Muscle of arm (tissue), 1 donor: ENCODE measurements at regions not wholly inside any gene's neighbourhood (a gene's known extent, or its start where the extent isn't known, plus 50 kb on each side); places are given as distances from the start of the nearest gene placed in this dataset.
"Not testable (repeated sequence)": the region's sequence is repeated elsewhere in the genome, so short reads cannot be mapped to it uniquely, and the experiment has no call there.

Experiments used
- DNase-seq: peaks from one replicate; pipeline ENCODE4 v3.0.0-alpha.2; 2013

DNA sequence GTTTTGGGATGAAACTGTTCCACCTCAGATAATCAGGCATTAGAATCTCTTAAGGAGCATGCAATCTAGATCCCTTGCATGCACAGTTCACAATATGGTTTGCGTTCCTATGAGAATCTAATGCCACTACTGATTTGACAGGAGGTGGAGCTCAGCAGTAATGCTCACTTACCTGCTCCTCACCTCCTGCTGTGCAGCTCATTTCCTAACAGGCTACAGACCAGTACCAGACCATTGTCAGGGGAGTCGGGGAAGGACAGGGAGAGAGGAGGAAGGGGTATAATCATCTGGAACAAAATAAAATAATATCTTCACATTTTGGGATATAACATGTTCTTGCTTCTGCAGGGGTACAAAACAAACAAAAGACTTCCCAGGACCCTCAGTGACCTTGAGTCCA lies 532.0 kb upstream of the FSHR start:
- no peak for DNase-seq

DNA sequence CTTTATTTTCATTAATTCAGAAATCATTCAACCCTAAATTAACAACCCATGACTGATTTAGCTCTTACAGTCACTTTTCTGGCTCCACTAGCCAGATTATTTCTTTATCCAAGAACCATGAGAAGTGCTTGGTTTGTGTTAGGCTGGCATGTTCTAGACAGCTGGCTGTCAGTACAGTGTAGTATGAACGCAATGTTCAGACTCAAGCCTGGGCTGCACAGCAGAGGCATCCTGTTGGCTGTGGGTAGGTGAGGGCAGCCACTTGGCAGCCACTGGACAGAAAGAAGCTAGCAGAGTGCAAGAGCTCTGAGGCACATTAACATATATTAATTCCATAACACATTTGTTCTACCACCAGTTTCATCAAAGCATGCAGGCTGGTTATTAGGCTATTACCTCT lies 522.9 kb upstream of the FSHR start:
- DNase-seq: no peak

DNA sequence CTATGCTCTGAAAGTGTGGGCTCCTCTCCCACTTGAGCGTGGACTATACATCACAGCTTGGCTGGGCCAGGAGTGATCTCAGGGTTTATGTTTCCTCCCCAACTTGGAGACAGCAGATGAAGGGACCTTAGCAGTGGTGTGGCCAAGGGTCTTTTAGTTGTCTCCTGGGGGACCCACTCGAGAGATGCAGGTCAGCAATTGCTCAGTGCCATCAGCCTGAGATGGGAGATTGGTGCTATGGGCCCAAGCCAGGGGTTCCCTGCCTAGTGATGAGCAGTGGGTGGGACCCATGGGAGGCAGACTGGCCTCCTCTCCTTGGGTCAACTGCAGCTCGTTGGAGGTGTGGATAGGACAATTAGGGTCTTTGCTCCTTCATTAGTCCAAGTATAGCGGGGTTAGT lies 510.5 kb upstream of the FSHR start:
- no peak for DNase-seq

DNA sequence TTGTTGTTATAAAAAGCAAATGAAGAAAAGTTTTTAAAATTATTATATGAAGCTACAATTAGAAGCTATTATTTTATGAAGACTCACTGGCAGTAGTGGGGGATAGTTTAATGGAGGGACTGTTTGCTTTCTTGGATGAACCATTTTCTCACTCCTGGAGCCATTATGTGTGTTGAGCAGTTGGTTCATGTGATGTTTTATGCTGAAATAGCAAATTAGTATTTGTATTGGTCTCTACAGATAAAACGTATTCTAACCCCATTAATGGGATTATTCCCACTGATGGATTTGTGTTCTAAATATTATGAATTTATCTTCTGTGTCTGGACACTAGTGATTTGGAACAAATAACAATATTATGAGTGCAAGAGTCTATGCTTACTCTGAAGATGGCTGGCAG lies 507.5 kb upstream of the FSHR start:
- DNase-seq: no peak

DNA sequence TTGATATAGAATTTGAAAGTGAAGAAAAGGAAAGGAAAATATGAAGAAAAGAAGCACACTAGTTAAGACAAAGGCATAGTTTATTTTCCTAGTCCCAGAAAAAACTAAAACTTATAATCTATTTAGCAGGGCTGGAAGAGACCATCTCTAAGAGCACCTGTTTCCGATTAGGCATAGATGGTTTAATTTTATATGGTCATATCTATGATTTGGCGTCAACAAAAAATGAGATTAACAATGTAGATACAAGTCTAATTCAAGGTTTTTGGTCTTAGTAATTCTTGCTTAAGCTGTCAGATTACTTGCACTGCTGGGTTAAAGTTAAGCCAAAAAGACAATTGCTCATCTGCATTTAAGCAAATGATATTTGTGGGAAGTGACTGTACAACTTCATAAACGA lies 502.5 kb upstream of the FSHR start:
- no peak for DNase-seq

DNA sequence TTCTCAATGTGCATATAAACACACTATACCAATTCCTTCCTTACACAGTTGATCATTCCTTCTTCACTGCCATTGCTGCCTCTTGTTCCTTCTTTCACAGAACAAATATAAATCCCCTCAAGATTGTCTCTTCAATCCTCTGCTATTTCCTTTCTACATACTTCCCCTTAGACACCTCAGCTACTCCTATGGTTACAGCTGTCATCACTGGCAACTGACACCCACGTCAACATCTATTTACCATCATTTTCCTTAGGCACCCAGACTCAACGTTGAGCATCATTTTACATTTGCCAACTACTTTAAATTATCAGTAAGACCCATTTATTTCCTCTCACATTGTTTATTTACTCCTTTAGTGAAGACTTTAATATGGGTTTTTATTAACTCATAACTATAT lies 488.8 kb upstream of the FSHR start:
- no peak for DNase-seq

DNA sequence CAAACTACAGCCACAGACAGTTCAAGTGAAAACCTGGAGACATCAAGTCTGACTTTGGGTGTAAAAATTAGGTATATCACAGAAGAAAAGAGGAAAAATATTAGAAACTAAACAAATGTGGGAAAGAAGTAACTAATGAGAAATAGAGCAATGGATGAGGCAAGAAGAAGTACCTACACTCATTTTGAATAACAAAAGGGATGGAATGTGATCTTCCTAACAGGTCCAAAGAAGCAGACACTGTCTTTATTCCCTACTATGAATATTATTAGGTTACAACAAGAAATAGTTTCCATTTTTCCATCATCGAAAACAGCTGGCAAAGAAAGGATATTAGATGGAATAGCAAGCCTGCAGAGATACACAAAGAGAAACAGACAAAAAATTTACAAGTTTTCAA lies 486.3 kb upstream of the FSHR start:
- DNase-seq: no peak

DNA sequence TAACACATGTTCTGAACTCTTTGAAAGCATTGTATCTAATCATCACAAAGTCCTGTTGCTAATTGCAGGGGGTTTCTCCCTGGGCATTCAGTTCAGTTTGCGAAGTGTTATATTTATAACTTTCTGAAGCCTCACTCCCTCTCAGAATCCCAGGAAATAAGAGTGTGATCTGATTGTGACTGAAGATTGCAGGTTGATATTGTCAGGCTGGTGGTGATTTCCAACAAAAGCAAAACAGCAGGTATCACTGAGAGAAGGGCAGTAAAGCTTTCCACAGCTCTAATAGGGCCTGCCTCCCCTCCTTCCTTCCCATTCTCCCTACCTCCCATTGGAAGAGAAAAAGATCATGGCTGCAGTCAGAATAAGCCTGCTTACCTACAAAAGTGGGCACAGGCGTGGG lies 466.7 kb upstream of the FSHR start:
- DNase-seq: no peak

DNA sequence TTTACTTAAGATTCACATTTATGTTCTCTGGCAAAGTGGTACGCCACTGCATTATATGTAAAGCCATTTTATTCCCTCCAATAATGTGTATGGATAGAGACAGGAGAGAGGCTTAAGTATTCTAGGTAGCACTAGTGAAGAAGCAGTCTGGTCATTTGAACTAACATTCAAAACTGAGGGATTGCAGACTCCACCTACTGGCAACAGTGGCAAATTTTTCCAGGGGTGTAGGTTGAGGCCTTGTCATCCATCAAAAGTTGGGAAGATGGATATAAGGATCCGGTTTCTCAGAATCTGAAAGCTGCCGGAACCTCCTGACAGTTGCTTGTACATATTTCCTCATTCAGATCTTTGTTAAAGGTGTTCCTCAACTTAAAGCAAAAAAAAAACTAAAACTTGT lies 465.5 kb upstream of the FSHR start:
- no peak for DNase-seq

DNA sequence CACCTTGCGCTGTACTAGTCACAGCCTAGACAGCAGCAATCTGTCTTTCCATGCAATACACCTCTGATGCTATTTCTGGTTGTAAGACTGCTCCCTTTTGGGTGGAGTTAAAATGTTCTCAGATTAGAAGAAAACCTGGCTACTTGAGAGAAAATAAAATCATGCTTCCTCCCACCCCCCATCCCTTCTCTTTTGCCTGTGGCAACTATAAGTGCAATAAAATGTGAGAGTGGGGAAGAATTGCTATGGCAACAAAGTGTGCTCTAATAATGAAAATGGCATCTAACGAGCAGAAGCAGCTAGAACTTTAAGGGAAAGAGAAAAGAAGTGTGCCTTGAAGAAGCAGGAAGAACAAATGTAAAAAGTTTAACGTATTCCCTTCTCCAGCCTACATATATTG lies 464.2 kb upstream of the FSHR start:
- no peak for DNase-seq

DNA sequence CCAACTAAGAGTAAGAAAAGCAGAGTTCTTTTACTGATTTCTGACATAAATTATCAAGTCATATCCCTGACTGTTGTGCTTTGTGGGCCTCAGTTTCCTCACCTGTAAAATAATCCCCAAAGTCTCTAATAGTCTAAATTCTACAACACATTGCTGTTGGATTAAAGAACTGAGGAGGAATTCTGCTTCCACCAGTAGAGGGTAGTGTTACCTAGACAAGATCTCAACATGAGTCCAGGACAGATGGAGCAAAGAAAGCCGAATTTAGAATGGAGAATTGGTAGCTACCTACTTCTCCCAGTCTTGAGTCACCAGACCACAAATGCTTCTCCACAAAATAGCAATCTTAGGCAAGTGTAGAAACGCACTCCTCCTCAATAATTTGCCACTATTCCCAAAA lies 462.5 kb upstream of the FSHR start:
- peak; percentile 20 for DNase-seq

DNA sequence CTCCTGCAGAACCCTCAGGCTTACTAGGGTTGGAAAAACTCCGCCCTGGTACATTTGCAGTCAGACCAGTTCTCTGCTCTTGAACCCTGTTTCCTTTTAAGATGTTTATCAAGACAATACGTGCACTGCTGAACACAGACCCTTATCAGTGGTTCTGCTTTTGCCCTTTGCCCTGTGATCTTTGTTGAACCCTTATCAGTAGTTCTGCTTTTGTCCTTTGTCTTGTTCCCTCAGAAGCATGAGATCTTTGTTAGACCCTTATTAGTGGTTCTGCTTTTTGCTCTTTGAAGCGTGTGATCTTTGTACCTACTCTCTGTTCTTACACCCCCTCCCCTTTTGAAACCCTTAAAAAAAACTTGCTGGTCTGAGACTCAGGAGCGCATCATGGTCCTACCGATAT lies 457.5 kb upstream of the FSHR start:
- DNase-seq: not testable (repeated sequence)

DNA sequence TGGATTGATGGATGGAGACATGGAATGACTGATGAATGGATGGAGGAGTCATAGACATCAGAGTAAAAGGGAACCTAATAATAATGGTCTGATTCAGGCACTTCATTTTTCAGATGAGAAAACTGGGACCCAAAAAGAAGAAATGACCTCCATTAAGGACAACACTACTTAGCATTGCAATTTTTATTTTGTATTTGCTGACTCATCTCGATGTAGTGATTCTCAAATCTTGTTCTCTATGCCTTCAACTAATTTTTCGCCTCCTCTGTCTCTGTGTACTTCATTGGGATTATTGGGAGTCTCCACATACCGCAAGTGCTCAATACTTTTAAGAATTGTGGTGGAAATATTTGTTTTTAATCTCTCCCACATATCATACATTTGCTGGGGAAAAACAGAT lies 446.2 kb upstream of the FSHR start:
- DNase-seq: no peak

DNA sequence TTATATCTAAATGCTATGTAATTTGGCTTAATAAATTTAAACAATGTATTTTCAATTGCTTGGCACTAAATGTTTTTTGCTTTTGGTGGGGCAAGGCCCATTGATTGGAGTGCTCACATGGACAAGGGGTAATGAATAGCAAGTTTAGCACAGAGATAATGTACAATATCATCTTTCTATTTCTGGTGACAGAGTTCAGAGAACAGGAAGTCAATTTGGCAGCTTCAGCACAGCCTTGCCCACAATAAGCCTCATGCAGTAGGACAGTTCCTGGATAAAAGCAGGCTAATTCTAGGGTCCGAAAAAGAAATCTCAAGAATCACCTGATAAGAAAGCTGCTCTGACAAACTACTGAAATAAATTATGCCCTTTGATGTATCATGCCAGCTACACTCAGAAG lies 443.9 kb upstream of the FSHR start:
- no peak for DNase-seq

DNA sequence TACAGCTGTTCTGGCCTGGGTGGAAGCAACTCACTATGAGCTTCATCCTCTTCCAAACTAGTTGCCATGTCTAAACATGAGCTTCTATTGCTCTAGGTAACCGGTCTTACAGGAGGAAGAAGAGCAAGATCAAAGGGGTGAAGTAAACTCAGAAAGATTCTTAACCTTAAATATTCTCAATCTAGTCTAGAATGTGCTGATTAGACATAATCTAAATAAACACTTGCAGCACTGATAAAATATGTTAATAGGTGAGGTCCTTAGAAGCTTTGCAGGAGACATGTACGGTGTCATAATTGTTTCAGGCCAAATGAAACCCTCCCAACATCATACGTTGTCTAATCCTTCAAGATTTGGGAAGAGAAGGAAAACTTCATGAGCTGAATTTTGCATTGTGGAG lies 431.6 kb upstream of the FSHR start:
- DNase-seq: no peak

DNA sequence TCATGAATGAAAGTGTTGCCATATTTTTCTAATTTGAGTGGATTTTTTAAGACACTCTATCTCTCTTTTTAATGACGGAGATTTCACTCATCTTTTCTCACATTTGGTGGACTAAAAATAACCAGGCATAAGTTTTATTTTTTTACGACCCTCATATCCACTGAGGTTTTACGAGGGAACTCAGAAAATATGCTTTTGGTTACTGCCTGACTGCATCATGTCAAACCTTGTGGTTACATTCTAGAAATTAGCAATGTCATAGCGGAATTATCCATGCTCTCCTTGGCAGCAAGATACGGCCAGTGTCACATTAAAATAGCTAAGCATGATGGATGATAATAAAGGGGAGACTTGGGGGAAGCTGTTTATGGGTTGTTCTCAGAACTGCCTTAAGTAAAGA lies 428.6 kb upstream of the FSHR start:
- DNase-seq: peak; percentile 25

DNA sequence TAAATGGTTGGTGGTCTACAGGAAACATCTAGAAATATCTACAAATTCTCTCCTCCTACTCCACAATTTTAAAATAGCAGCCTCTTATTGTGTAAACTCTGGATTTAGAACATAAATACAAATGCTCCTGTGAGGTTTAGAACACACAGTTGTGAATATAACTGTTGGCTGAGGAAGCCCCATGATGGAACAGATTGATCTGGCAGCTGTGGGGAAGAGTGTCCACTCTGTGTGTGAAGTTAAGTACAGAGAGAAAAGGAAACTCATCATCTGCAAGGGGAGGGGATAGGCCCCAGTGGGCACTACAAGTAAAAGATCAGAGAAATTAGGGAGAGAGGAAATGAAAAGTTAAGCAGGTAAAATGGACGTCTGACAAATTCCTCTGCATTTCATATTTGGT lies 422.7 kb upstream of the FSHR start:
- DNase-seq: peak; percentile 35

DNA sequence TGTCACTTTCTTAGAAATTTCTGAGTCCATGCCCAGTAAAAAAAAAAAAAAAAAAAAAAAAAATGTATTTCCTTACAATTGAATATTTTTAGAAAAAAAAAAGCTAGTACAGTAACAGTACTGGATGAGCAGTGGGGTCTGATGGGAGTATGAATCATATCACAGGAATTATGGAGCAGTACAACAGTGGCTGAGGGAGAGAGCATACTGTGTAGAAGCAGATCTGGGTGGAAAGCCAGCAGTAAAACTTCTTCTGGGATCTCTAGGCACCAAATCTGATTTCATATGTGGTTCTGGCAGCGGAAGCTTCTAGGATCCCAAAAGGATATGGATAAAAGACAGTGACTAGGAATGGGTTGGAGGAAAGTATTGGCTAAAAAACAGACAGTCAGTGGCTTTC lies 414.9 kb upstream of the FSHR start:
- peak; percentile 45 for DNase-seq

DNA sequence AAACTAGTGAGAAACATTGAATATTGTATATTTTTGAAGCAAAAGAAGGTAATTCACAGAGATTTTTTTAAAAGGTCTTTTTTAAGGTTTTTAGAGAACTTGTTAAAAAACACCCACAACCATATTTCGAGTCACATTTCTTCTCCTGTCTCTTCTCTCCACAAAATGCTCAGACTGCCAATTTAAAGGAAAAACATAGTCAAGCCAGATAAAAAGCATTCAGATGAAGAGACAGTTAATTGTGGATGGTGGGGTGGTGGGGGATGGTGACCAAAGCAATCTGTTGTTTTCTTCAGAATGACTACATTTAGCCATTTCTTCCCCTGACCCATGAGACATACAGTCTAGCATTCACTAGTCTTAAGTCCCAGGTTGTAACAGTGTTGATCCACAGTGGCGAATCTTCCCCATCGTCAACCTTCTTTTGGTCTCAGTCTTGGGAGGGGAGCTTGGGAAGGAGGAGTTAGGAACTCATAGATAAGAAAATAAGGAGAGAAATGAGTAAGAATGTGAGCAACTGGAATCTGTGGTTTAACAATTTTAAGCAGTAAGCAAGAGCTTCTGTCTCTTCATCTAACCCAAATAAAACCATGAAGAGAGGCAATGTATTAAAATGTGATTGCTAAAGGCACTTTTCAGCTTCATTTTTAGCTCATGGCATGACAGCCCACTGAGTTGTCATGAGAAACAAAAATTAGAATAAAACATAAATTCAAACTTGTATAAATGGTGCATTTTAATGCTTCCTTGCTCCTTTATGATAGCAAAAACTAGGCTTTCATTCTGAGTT lies 413.7 kb upstream of the FSHR start:
- no peak for DNase-seq

DNA sequence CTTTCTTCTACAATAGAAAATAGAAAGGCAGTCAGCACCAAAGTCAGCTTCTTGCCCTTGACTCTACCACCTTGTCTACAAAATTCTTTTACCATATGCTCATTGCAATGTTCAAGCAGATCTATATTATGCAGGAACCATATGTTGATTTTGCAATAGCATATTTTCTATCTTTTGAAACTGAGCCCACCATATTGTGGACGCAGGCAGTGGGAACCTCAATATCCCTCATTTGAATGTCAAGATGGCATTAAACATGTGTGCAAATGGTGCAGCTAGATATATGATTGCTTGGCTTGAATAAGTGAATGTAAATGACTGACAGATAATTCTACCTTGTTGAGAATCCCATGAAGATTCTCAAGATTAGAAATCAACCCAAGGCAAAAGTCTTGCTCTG lies 412.7 kb upstream of the FSHR start:
- no peak for DNase-seq

DNA sequence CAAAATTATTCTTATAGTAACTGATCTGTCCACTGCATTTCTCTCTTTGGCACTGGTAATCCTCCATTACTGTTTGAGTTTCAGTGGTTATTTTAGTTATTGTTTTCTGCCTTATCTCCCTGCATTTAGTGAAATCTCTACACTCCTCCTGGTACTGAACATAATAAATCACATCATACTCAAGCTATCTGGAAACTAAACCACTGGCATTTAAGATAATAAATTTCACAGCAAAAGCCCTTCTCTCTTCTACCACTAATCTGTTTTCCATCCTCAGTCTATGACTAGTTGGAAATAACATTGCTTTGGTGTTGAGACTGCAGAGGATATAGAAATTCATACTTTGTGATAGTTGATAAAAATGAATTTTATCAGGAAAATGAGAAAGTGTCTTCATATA lies 399.3 kb upstream of the FSHR start:
- DNase-seq: no peak

DNA sequence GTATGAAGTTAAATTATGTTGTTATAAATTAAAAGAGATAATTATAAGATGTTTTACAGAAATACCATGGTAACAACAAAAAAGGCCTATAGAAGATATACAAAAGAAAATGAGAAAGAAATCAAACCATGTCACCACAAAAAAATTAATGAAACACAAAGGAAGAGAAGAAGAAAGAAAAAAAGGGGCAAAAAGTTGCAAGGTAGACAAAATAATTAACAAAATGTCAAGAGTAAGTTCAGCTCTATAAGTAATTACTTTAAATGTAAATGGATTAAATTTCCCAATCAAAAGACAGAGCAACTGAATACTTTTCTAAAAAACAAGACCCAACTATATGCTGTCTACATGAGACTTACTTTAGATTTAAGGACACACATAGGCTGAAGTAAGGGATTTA lies 378.4 kb upstream of the FSHR start:
- no peak for DNase-seq

DNA sequence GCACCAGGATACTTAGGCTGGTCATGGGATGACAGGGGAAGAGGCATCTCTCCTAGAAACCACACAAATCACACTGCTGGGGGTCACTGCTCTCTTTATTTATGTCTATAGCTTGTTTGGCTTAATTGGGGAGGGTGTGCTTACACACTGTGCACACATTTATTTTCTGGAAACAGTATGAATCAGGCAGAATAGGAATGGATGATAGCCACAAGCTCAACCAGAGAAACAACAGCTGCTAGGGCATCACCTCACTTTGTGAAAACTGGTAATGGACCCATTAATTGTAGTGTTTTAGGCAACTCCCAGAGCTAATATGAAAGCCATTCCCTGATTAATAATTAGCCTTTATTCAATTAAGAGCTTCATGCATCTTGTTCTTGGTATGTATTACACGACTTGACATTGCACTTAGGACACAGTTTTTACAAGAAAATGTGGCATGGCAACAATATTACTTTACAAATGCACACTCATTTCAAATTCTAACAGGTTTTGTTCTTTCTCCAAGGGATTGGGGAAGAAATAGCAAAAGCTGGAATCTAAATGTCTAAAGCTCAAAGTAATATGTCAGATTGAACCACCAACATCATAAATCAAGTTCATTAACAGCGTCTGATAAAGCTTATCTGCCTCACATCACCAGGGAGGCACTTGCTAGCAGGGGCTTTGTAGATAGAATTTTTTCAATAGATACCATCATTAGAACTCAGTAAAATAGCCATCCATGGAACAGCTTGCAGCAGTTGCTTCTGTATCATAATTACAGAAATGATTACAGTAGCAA lies 361.9 kb upstream of the FSHR start:
- DNase-seq: no peak

DNA sequence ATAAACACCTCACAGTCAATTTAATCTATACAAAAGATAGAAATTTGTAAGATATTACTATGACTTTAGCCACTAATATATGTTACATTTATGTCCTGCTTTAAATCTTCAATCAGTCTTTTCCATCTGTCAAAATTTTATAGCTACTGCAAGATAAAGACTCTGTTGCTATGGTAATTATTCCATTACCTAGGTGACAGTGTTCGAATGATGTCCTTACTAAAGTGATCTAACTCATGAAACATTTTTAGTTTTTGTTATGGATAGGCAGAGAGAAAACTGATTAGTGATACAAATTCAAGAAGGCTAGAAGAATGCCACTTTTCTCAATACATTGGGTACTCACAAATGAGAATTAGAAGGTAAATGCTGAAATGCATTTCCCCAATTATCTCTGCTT lies 359.9 kb upstream of the FSHR start:
- no peak for DNase-seq
